ENCODE measurements at regions not wholly inside any gene's neighbourhood (a gene's known extent, or its start where the extent isn't known, plus 50 kb on each side); places are given as distances from the start of the nearest gene placed in this dataset.
A peak's percentile ranks its signal among the peaks of the same experiment; 100 is the strongest.

DNA sequence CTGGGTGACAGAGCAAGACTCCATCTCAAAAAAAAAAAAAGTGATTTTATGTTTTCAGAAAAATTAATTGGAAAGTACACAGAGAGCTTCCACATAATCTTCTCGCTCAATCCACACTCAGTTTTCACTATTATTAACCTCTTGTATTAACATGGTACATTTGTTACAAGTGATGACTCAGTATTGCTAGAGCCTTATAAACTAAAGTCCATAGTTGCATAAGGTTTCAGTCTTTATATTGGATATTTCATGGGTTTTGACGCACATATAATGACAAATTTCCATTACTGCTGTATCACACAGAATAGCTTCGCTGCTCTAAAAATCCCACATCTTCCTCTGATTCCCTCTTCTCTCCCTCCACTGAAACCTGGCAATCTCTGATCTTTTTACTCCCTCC, 603.5 kb downstream of the XIRP2 start:
- DNase-seq: no peak

GRCh38 chr2:167490455-167490854, 602.2 kb downstream of the XIRP2 start:
- DNase-seq: no peak

- no peak for DNase-seq
These were observed 601.0 kb downstream of the XIRP2 start for GRCh38 chr2:167489325-167489724.

GRCh38 chr2:167487728-167488127, 599.4 kb downstream of the XIRP2 start:
- DNase-seq: no peak

- DNase-seq: no peak
These were observed 596.6 kb downstream of the XIRP2 start for GRCh38 chr2:167484875-167485274.

- DNase-seq: no peak
These were observed 592.7 kb downstream of the XIRP2 start for GRCh38 chr2:167480986-167481309.

GRCh38 chr2:167480232-167480985, 592.1 kb downstream of the XIRP2 start:
- no peak for DNase-seq

- no peak for DNase-seq
These were observed 589.9 kb downstream of the XIRP2 start for GRCh38 chr2:167478196-167478595.

DNA sequence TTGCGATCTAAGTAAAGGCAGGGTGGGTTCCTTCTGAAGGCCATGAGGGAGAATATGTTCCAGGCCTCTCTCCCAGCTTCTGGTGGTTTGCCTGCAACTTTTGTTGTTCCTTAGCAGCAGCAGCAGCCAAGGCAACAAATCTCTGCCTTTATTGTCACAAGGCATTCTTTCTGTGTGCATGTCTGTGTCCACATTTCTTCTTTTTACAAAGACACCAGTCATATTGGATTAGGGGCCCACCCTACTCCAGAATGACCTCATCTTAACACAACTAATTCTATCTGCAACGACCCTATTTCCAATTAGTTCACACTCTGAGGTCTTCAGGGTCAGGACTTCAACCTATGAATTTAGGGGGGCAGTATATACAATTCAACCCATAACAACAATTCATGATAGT, 587.5 kb downstream of the XIRP2 start:
- no peak for DNase-seq

DNA sequence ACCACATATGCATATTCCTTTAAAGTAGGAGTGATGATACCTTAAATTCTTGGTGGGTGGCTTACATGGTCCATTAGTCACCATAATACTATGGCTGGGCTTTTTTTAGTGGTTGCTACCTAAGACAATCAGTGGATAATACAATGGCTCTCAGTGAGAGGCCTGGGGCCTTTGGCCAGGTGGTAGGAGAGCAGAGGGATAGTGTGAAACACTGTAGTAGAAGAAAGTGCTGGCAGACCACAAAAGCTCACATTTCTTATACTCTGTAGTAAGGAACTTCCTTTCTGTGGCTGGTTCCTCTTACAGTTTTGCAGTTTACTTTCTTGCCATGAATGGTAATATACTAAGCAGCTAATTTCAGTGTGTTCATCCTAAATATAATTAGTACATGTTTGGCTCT, 583.5 kb downstream of the XIRP2 start:
- DNase-seq: no peak

DNA sequence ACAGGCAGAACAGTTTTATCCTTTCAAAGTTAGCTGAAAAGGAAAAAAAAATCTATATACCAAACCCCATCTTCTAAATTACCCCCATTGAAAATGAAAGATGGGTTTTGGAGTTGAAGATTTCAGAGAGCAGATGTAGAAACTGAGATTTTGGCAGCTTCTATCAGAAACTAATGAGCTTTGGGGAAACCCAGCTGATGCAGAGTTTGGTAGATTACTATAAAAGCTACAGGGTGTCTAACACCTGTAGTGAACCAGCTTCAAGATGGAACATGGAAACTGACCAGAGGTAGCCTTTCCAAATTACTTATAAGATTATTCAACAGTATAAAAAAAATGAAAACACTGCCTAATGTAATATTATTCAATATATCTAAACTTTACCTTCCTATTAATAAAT, 583.1 kb downstream of the XIRP2 start:
- no peak for DNase-seq

DNA sequence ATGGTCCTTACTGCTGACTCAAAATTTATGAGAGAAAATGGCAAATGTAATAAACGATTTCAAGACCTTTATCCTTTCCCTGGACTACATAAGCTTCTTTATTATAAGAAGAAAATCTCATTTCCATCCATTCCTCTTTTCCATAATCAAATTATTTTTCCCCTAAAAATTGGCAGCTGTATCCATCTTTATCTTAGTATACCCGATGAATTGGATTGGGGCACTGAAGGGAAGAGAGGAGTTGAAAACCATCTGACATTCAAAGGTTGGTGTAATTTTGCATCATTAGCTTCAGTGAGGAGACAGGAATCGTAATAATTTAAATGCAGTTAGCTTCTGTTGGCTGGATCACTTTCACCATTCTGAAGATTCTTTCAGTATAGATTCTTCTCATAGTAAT, 574.1 kb downstream of the XIRP2 start:
- DNase-seq: no peak

DNA sequence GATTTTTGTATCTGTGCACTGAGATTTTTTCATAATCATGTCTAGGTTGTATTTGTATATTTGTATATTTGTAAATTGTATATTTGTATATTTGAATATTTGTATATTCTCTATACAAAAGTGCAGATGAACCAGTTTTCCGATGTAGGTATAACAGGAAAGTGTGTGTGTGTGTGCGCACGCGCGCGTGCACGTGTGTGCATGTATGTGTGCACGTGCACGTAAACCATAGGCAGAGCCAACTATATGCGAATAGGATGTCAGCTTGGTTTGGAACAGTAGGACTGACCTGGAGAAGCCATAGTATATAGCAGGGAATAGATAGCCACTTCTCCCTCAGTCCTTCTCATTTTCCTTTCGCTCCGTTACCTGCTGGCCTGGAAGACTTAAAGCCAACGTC, 565.8 kb downstream of the XIRP2 start:
- DNase-seq: no peak

GRCh38 chr2:167451496-167452289, 563.4 kb downstream of the XIRP2 start:
- no peak for DNase-seq

GRCh38 chr2:167450364-167450763, 562.1 kb downstream of the XIRP2 start:
- DNase-seq: no peak

DNA sequence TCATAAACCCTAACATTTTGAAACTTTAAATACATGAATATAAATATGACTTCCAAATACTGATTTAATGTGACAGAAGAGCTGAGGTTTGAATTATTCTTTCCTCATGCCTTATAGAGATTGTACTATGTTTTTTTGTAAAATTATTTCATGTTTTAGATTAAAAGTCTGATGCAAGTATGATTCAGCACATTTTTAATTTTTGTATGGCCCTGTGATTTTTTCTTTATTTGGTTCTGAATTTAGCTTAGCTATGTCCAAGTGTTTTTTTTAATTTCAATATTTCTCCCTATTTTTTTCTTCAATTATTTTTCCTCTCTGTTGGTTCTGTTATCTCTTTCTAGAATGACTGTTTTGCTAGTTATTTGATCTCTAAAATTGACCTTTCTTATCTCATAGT, 552.1 kb downstream of the XIRP2 start:
- DNase-seq: no peak

DNA sequence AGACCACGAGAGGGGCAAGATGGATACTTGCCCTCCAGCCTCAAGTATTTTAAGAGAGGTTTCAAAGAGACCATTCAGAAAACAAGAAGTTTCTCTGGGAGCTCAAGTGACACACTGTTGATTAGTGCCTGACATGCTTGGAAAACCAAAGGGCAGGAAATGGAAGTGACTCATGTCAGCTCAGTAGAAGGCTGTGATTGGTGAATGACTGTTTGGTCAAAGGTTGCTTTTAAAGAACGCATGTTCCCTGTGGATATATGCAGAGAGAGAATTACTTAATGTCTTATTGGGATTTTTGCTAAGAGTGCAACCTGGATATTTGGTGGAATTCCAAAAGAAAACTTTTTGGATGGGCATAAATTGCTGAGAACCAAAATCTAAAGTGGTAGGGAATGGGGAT, 549.9 kb downstream of the XIRP2 start:
- DNase-seq: peak; percentile 58

DNA sequence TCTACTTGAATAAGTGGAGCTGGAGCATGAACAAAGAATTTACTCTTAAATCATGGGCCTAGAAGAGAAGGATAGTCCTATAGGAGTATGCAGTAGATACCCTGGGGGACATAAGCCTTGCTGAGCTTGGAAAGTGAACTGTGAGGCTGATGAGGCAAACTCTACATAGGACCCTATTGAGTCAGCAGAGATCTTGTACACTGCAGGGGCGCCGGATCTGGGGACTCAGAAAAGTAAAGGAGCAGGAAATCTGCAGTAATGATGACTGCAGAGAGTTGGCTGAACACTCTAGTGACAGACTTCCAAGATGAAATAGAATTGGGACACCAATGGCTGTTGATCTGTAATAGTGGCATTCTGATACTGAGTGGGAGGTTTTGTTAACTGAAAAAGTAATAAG, 543.7 kb downstream of the XIRP2 start:
- DNase-seq: no peak

DNA sequence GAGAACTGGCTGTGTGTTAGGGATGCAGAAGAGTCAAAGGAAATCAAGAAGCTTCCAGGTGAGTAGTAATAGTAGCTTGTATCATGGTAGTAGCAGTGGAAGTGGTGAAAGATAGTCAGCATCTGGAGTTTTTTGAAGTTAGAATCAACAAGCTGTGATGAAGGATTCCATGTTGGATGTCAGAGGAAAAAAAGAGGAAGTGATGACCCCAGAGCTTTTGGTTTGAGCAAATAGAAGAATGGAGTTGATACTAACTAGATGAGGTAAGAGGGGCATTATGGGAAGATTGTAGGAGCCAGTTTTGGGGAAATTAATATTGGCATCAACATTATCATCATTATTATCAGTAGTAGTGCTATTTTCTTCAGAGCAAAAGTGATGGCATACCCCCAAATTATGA, 542.2 kb downstream of the XIRP2 start:
- DNase-seq: no peak

GRCh38 chr2:167424803-167425755, 536.8 kb downstream of the XIRP2 start:
- DNase-seq: no peak

GRCh38 chr2:167424221-167424620, 535.9 kb downstream of the XIRP2 start:
- DNase-seq: no peak

GRCh38 chr2:167423731-167424130, 535.5 kb downstream of the XIRP2 start:
- DNase-seq: no peak

- no peak for DNase-seq
These were observed 531.9 kb downstream of the XIRP2 start for GRCh38 chr2:167420211-167420610.

DNA sequence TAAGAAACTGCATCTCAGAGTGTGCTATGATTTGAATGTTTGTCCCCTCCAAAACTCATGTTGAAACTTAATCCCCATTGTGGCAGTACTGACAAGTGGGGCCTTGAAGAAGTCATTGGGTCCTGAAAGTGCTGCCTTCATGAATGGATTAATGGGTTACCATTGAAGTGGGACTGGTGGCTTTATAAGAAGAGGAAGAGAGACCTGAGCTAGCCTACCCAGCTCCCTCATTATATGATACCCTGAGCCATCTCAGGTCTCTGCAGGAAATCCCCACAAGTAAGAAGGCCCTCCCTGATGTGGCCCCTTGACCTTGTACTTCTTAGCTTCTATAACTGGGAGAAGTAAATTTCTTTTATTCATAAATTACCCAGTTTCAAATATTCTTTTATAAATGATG, 526.8 kb downstream of the XIRP2 start:
- DNase-seq: no peak

Measured in NCI-H226 (cell line).